ENCODE measurements at regions not wholly inside any gene's neighbourhood (a gene's known extent, or its start where the extent isn't known, plus 50 kb on each side); places are given as distances from the start of the nearest gene placed in this dataset.
"Not testable (repeated sequence)": the region's sequence is repeated elsewhere in the genome, so short reads cannot be mapped to it uniquely, and the experiment has no call there.

- intact Hi-C loops (cut with DNase I) = no loop called here
- DNase-seq (ENCODE audit: missing footprints) = no peak
Measured at GRCh38 chr12:124123296-124124000, 150.4 kb downstream of the ZNF664 start.

GRCh38 chr12:124125203-124125871 lies 152.3 kb downstream of the ZNF664 start:
- intact Hi-C loops (cut with DNase I) = no loop called here
- ATAC-seq (no peak), DNase-seq (ENCODE audit: missing footprints) (no peak)

More at GRCh38 chr12:124123296-124124000, 150.4 kb downstream of the ZNF664 start:
- no peak for ATAC-seq

- DNase-seq (ENCODE audit: missing footprints) = no peak
- ATAC-seq = no peak
- intact Hi-C loops (cut with DNase I) = no loop called here
Measured at GRCh38 chr12:124126950-124127655, 154.1 kb downstream of the ZNF664 start.

GRCh38 chr12:124129132-124129531 lies 156.1 kb downstream of the ZNF664 start:
- intact Hi-C loops (cut with DNase I) = no loop called here
- DNase-seq (ENCODE audit: missing footprints) = no peak
- no peak for ATAC-seq

- ATAC-seq (no peak), DNase-seq (ENCODE audit: missing footprints) (no peak)
- intact Hi-C loops (cut with DNase I) = no loop called here
Measured at GRCh38 chr12:124130691-124131591, 157.9 kb downstream of the ZNF664 start.

GRCh38 chr12:124131659-124132058 lies 158.6 kb downstream of the ZNF664 start:
- intact Hi-C loops (cut with DNase I) = no loop called here
- DNase-seq (ENCODE audit: missing footprints) (no peak), ATAC-seq (no peak)

- no peak for ATAC-seq
- intact Hi-C loops (cut with DNase I) = no loop called here
- no peak for DNase-seq (ENCODE audit: missing footprints)
Measured at GRCh38 chr12:124132530-124132929, 159.5 kb downstream of the ZNF664 start.

- DNase-seq (ENCODE audit: missing footprints) (no peak), ATAC-seq (no peak)
- intact Hi-C loops (cut with DNase I) = no loop called here
Measured at GRCh38 chr12:124136796-124137195, 158.1 kb upstream of the RFLNA start.

- intact Hi-C loops (cut with DNase I) = no loop called here
- ATAC-seq = no peak
- no peak for DNase-seq (ENCODE audit: missing footprints)
Measured at GRCh38 chr12:124140944-124141486, 153.9 kb upstream of the RFLNA start.

- intact Hi-C loops (cut with DNase I); DNase-seq (ENCODE audit: missing footprints); ATAC-seq: not testable (repeated sequence)
Measured at GRCh38 chr12:124141611-124142010, 153.3 kb upstream of the RFLNA start.

- intact Hi-C loops (cut with DNase I) = no loop called here
- DNase-seq (ENCODE audit: missing footprints) (no peak), ATAC-seq (no peak)
Measured at GRCh38 chr12:124142395-124143035, 152.4 kb upstream of the RFLNA start.

GRCh38 chr12:124143726-124144125 lies 151.2 kb upstream of the RFLNA start:
- intact Hi-C loops (cut with DNase I) = no loop called here
- ATAC-seq (no peak), DNase-seq (ENCODE audit: missing footprints) (no peak)

GRCh38 chr12:124144531-124145194 lies 150.2 kb upstream of the RFLNA start:
- ATAC-seq (no peak), DNase-seq (ENCODE audit: missing footprints) (no peak)
- intact Hi-C loops (cut with DNase I) = no loop called here

- DNase-seq (ENCODE audit: missing footprints) = no peak
- no peak for ATAC-seq
- intact Hi-C loops (cut with DNase I) = no loop called here
Measured at GRCh38 chr12:124147027-124147426, 147.9 kb upstream of the RFLNA start.

- intact Hi-C loops (cut with DNase I) = no loop called here
- no peak for ATAC-seq
- DNase-seq (ENCODE audit: missing footprints) = no peak
Measured at GRCh38 chr12:124147575-124147974, 147.3 kb upstream of the RFLNA start.

GRCh38 chr12:124148481-124149273 lies 146.2 kb upstream of the RFLNA start:
- intact Hi-C loops (cut with DNase I) = no loop called here
- ATAC-seq (no peak), DNase-seq (ENCODE audit: missing footprints) (no peak)

GRCh38 chr12:124149287-124149686 lies 145.6 kb upstream of the RFLNA start:
- ATAC-seq (no peak), DNase-seq (ENCODE audit: missing footprints) (no peak)
- intact Hi-C loops (cut with DNase I) = no loop called here
